ENCODE measurements at regions not wholly inside any gene's neighbourhood (a gene's known extent, or its start where the extent isn't known, plus 50 kb on each side); places are given as distances from the start of the nearest gene placed in this dataset.

- no peaks in the 10 kb centered on the region for H3K36me3 ChIP-seq (ENCODE audit: control insufficient read depth, insufficient read depth, low read length)
- 90 to 91% methylated on average over 6 of the region's 6 CpGs for WGBS, 2 experiments
These were observed 113.8 kb upstream of the TGFBR2 start for GRCh38 chr3:30492322-30493192.

GRCh38 chr3:30493911-30494311 lies 112.5 kb upstream of the TGFBR2 start:
- no peak overlapping the region for H3K4me3 ChIP-seq (ENCODE audit: insufficient read depth, low read depth, low read length)
- 87 to 94% methylated on average over 2 of the region's 2 CpGs for WGBS, 2 experiments
- H3K36me3 ChIP-seq (ENCODE audit: control insufficient read depth, insufficient read depth, low read length) = no peaks in the 10 kb centered on the region
- no peaks in the 10 kb centered on the region for H3K27me3 ChIP-seq (ENCODE audit: control insufficient read depth, insufficient read depth, low read length, poor library complexity, severe bottlenecking)
- no peaks in the 10 kb centered on the region for H3K4me1 ChIP-seq (ENCODE audit: control insufficient read depth, insufficient read depth, low read length)
- peaks cover 3% of the 10 kb centered on the region for H3K9me3 ChIP-seq (ENCODE audit: control insufficient read depth, low read length)
- no peak overlapping the region for H3K27ac ChIP-seq (ENCODE audit: insufficient read depth, low read depth, low read length, poor library complexity, severe bottlenecking)

More at GRCh38 chr3:30492322-30493192, 113.8 kb upstream of the TGFBR2 start:
- peaks cover 3% of the 10 kb centered on the region for H3K9me3 ChIP-seq (ENCODE audit: control insufficient read depth, low read length)
- H3K27me3 ChIP-seq (ENCODE audit: control insufficient read depth, insufficient read depth, low read length, poor library complexity, severe bottlenecking) = no peaks in the 10 kb centered on the region
- no peak overlapping the region for H3K4me3 ChIP-seq (ENCODE audit: insufficient read depth, low read depth, low read length)
- no peak overlapping the region for H3K27ac ChIP-seq (ENCODE audit: insufficient read depth, low read depth, low read length, poor library complexity, severe bottlenecking)
- H3K4me1 ChIP-seq (ENCODE audit: control insufficient read depth, insufficient read depth, low read length) = no peaks in the 10 kb centered on the region

- H3K4me3 ChIP-seq (ENCODE audit: insufficient read depth, low read depth, low read length) = no peak overlapping the region
- WGBS, 2 experiments = 91 to 96% methylated on average over 4 to 5 of the region's 6 CpGs
- H3K27ac ChIP-seq (ENCODE audit: insufficient read depth, low read depth, low read length, poor library complexity, severe bottlenecking) = no peak overlapping the region
These were observed 111.0 kb upstream of the TGFBR2 start for GRCh38 chr3:30495172-30496065.

GRCh38 chr3:30496066-30496966 lies 110.1 kb upstream of the TGFBR2 start:
- H3K27me3 ChIP-seq (ENCODE audit: control insufficient read depth, insufficient read depth, low read length, poor library complexity, severe bottlenecking) = no peaks in the 10 kb centered on the region
- no peak overlapping the region for H3K4me3 ChIP-seq (ENCODE audit: insufficient read depth, low read depth, low read length)
- no peak overlapping the region for H3K27ac ChIP-seq (ENCODE audit: insufficient read depth, low read depth, low read length, poor library complexity, severe bottlenecking)
- H3K4me1 ChIP-seq (ENCODE audit: control insufficient read depth, insufficient read depth, low read length) = no peaks in the 10 kb centered on the region
- no peaks in the 10 kb centered on the region for H3K9me3 ChIP-seq (ENCODE audit: control insufficient read depth, low read length)
- 91 to 93% methylated on average over 12 to 14 of the region's 15 CpGs for WGBS, 2 experiments
- H3K36me3 ChIP-seq (ENCODE audit: control insufficient read depth, insufficient read depth, low read length) = no peaks in the 10 kb centered on the region

More at GRCh38 chr3:30495172-30496065, 111.0 kb upstream of the TGFBR2 start:
- Histone ChIP-seq H3K4me1 (ENCODE audit: control insufficient read depth, insufficient read depth, low read length) (no peaks in the 10 kb centered on the region), H3K27me3 (ENCODE audit: control insufficient read depth, insufficient read depth, low read length, poor library complexity, severe bottlenecking) (no peaks in the 10 kb centered on the region), H3K9me3 (ENCODE audit: control insufficient read depth, low read length) (no peaks in the 10 kb centered on the region), H3K36me3 (ENCODE audit: control insufficient read depth, insufficient read depth, low read length) (no peaks in the 10 kb centered on the region)

GRCh38 chr3:30498587-30498967 lies 107.8 kb upstream of the TGFBR2 start:
- no peaks in the 10 kb centered on the region for H3K9me3 ChIP-seq (ENCODE audit: control insufficient read depth, low read length)
- no peak overlapping the region for H3K27ac ChIP-seq (ENCODE audit: insufficient read depth, low read depth, low read length, poor library complexity, severe bottlenecking)
- H3K4me3 ChIP-seq (ENCODE audit: insufficient read depth, low read depth, low read length) = no peak overlapping the region
- no peaks in the 10 kb centered on the region for H3K4me1 ChIP-seq (ENCODE audit: control insufficient read depth, insufficient read depth, low read length)
- H3K27me3 ChIP-seq (ENCODE audit: control insufficient read depth, insufficient read depth, low read length, poor library complexity, severe bottlenecking) = no peaks in the 10 kb centered on the region
- 88 to 90% methylated on average over 1 of the region's 1 CpG for WGBS, 2 experiments
- no peaks in the 10 kb centered on the region for H3K36me3 ChIP-seq (ENCODE audit: control insufficient read depth, insufficient read depth, low read length)

GRCh38 chr3:30500666-30501399 lies 105.6 kb upstream of the TGFBR2 start:
- WGBS, 2 experiments = 93 to 98% methylated on average over 7 of the region's 7 CpGs
- H3K36me3 ChIP-seq (ENCODE audit: control insufficient read depth, insufficient read depth, low read length) = no peaks in the 10 kb centered on the region
- no peaks in the 10 kb centered on the region for H3K27me3 ChIP-seq (ENCODE audit: control insufficient read depth, insufficient read depth, low read length, poor library complexity, severe bottlenecking)
- no peaks in the 10 kb centered on the region for H3K4me1 ChIP-seq (ENCODE audit: control insufficient read depth, insufficient read depth, low read length)
- H3K4me3 ChIP-seq (ENCODE audit: insufficient read depth, low read depth, low read length) = no peak overlapping the region
- H3K27ac ChIP-seq (ENCODE audit: insufficient read depth, low read depth, low read length, poor library complexity, severe bottlenecking) = no peak overlapping the region
- H3K9me3 ChIP-seq (ENCODE audit: control insufficient read depth, low read length) = no peaks in the 10 kb centered on the region

- Histone ChIP-seq H3K27me3 (ENCODE audit: control insufficient read depth, insufficient read depth, low read length, poor library complexity, severe bottlenecking) (no peaks in the 10 kb centered on the region), H3K36me3 (ENCODE audit: control insufficient read depth, insufficient read depth, low read length) (no peaks in the 10 kb centered on the region), H3K4me3 (ENCODE audit: insufficient read depth, low read depth, low read length) (no peak overlapping the region), H3K27ac (ENCODE audit: insufficient read depth, low read depth, low read length, poor library complexity, severe bottlenecking) (no peak overlapping the region), H3K9me3 (ENCODE audit: control insufficient read depth, low read length) (no peaks in the 10 kb centered on the region), H3K4me1 (ENCODE audit: control insufficient read depth, insufficient read depth, low read length) (no peaks in the 10 kb centered on the region)
These were observed 104.9 kb upstream of the TGFBR2 start for GRCh38 chr3:30501526-30501925.

GRCh38 chr3:30502051-30502741 lies 104.2 kb upstream of the TGFBR2 start:
- Histone ChIP-seq H3K27ac (ENCODE audit: insufficient read depth, low read depth, low read length, poor library complexity, severe bottlenecking) (no peak overlapping the region), H3K4me1 (ENCODE audit: control insufficient read depth, insufficient read depth, low read length) (no peaks in the 10 kb centered on the region), H3K36me3 (ENCODE audit: control insufficient read depth, insufficient read depth, low read length) (no peaks in the 10 kb centered on the region), H3K4me3 (ENCODE audit: insufficient read depth, low read depth, low read length) (no peak overlapping the region), H3K9me3 (ENCODE audit: control insufficient read depth, low read length) (no peaks in the 10 kb centered on the region), H3K27me3 (ENCODE audit: control insufficient read depth, insufficient read depth, low read length, poor library complexity, severe bottlenecking) (no peaks in the 10 kb centered on the region)
- WGBS, 2 experiments = 85 to 89% methylated on average over 2 of the region's 2 CpGs

GRCh38 chr3:30502742-30503073 lies 103.7 kb upstream of the TGFBR2 start:
- H3K4me3 ChIP-seq (ENCODE audit: insufficient read depth, low read depth, low read length) = no peak overlapping the region
- no peaks in the 10 kb centered on the region for H3K36me3 ChIP-seq (ENCODE audit: control insufficient read depth, insufficient read depth, low read length)
- no peak overlapping the region for H3K27ac ChIP-seq (ENCODE audit: insufficient read depth, low read depth, low read length, poor library complexity, severe bottlenecking)
- H3K9me3 ChIP-seq (ENCODE audit: control insufficient read depth, low read length) = no peaks in the 10 kb centered on the region
- no peaks in the 10 kb centered on the region for H3K27me3 ChIP-seq (ENCODE audit: control insufficient read depth, insufficient read depth, low read length, poor library complexity, severe bottlenecking)
- no peaks in the 10 kb centered on the region for H3K4me1 ChIP-seq (ENCODE audit: control insufficient read depth, insufficient read depth, low read length)
- 100% methylated on average over 1 of the region's 1 CpG for WGBS, 2 experiments
